ENCODE measurements at regions not wholly inside any gene's neighbourhood (a gene's known extent, or its start where the extent isn't known, plus 50 kb on each side); places are given as distances from the start of the nearest gene placed in this dataset.

- no peak for TF ChIP-seq CTCF (IDR thresholded peaks at IDR 0.05)
- TF ChIP-seq ZFX (IDR thresholded peaks at IDR 0.05; ENCODE audit: borderline replicate concordance) = no peak
These were observed 313.5 kb upstream of the GYPC start for GRCh38 chr2:126342457-126342856.

Measured in 22Rv1 (cell line).